OCI-LY7 (cell line): ENCODE measurements at regions not wholly inside any gene's neighbourhood (a gene's known extent, or its start where the extent isn't known, plus 50 kb on each side); places are given as distances from the start of the nearest gene placed in this dataset.

ENCODE experiments used
- CTCF ChIP-seq: fragments of 200-600 bp; sonication (generic); conservative IDR thresholded peaks from 2 replicates; pipeline ENCODE4 v1.5.1; 2014; ENCODE audit warnings: mild to moderate bottlenecking, antibody characterized with exemption, low read length, moderate library complexity, mixed read lengths
- EZH2phosphoT487 ChIP-seq: fragments of 200-600 bp; sonication (generic); IDR thresholded peaks from 2 replicates; pipeline ENCODE4 v1.6.1; 2018; ENCODE audit warnings: low read depth, borderline replicate concordance, mild to moderate bottlenecking, mixed run types, antibody characterized with exemption, low read length, moderate library complexity, mixed read lengths

DNA sequence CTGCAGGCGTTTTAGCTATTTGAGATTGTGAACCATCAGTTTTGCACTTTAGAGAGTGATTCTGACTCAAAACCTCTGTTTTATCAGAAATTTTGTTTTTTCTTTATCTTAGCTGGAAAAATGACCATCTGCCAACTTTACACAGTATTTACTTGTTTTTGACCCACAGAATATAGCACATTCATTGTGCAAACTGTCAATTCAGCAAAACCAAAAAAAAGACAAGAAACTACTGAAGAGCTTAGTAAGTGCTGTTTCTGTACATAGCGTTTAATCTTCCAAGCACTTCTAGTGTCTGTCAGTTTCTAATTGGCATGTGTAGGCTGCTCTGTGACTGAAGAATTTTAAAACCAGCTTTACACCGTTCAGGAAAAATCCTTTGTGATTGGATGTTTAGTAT is 76.0 kb upstream of the VANGL1 start:
- TF ChIP-seq CTCF (no peak), EZH2phosphoT487 (no peak)
